ENCODE measurements at regions not wholly inside any gene's neighbourhood (a gene's known extent, or its start where the extent isn't known, plus 50 kb on each side); places are given as distances from the start of the nearest gene placed in this dataset.

GRCh38 chr10:131729938-131730660 lies 170.7 kb upstream of the PPP2R2D start:
- H3K27ac ChIP-seq, result no peak overlapping the region
- ChIA-PET POLR2A (no interaction called here), CTCF (no interaction called here)
- DNase-seq (ENCODE audit: low read depth in 1 of 2, low spot score in 1 of 2) (no peak), ATAC-seq (no peak), FAIRE-seq (no peak)
- TF ChIP-seq SREBF2 (IDR thresholded peaks at IDR 0.05), result no peak
- TF ChIP-seq JUN (IDR thresholded peaks at IDR 0.05), result no peak
- no peak for TF ChIP-seq NPAS2 (CRISPR knock-in tag; IDR thresholded peaks at IDR 0.05; ENCODE audit: borderline replicate concordance)
- TF ChIP-seq MAX (IDR thresholded peaks at IDR 0.05), result no peak
- no peak for TF ChIP-seq HMGXB4 (CRISPR knock-in tag; IDR thresholded peaks at IDR 0.05; ENCODE audit: borderline replicate concordance)
- TF ChIP-seq PHF8 (IDR thresholded peaks at IDR 0.05; ENCODE audit: borderline replicate concordance, low read depth), result no peak
- TF ChIP-seq RAD21 (conservative IDR thresholded peaks at IDR 0.05 in 1 of 2, IDR thresholded peaks at IDR 0.05 in 1 of 2), result no peak
- TF ChIP-seq PBX3 (IDR thresholded peaks at IDR 0.05), result no peak
- TF ChIP-seq CTCF (IDR thresholded peaks at IDR 0.05), result no peak
- peaks cover 13% of the 10 kb centered on the region; the same call in 1 of the 3 replicates for H3K4me1 ChIP-seq
- H3K4me3 ChIP-seq, result no peak overlapping the region
- 44% methylated on average over 13 of the region's 14 CpGs for WGBS (ENCODE audit: missing lambda C conversion rate)
- H3K4me2 ChIP-seq, result no peak overlapping the region
- H3K9me3 ChIP-seq, result peaks cover 5% of the 10 kb centered on the region; the same call in 2 of the 3 replicates

GRCh38 chr10:131730771-131731497 lies 169.9 kb upstream of the PPP2R2D start:
- H3K4me2 ChIP-seq, result no peak overlapping the region
- WGBS (ENCODE audit: missing lambda C conversion rate), result 77% methylated on average over 18 of the region's 18 CpGs
- H3K4me3 ChIP-seq, result no peak overlapping the region
- CTCF ChIA-PET, result no interaction called here
- H3K27ac ChIP-seq, result no peak overlapping the region
- DNase-seq (ENCODE audit: low read depth in 1 of 2, low spot score in 1 of 2), result no peak
- ATAC-seq, result no peak
- no peak for FAIRE-seq
- POLR2A ChIA-PET, result no interaction called here
- peaks cover 5% of the 10 kb centered on the region; the same call in 2 of the 3 replicates for H3K9me3 ChIP-seq
- peaks cover 13% of the 10 kb centered on the region; the same call in 1 of the 3 replicates for H3K4me1 ChIP-seq
- TF ChIP-seq TFCP2L1 (CRISPR knock-in tag; IDR thresholded peaks at IDR 0.05) (no peak), MYC (IDR thresholded peaks at IDR 0.05; ENCODE audit: borderline replicate concordance, low read length) (no peak), NR3C1 (IDR thresholded peaks at IDR 0.05) (no peak), REST (IDR thresholded peaks at IDR 0.05) (no peak), MAFK (IDR thresholded peaks at IDR 0.05; ENCODE audit: partially characterized antibody) (no peak), USF2 (IDR thresholded peaks at IDR 0.05) (no peak), JUN (IDR thresholded peaks at IDR 0.05) (no peak), NPAS2 (CRISPR knock-in tag; IDR thresholded peaks at IDR 0.05; ENCODE audit: borderline replicate concordance) (no peak), RFX5 (IDR thresholded peaks at IDR 0.05) (no peak), CBX8 (IDR thresholded peaks at IDR 0.05) (no peak), BCL3 (IDR thresholded peaks at IDR 0.05) (no peak), E2F6 (IDR thresholded peaks at IDR 0.05; ENCODE audit: borderline replicate concordance, low read depth) (no peak), MAX (IDR thresholded peaks at IDR 0.05) (no peak), NFE2L2 (conservative IDR thresholded peaks at IDR 0.05; ENCODE audit: low read length) (no peak), ZNF302 (CRISPR knock-in tag; IDR thresholded peaks at IDR 0.05) (no peak), EP300 (IDR thresholded peaks at IDR 0.05) (no peak)
